ENCODE measurements at regions not wholly inside any gene's neighbourhood (a gene's known extent, or its start where the extent isn't known, plus 50 kb on each side); places are given as distances from the start of the nearest gene placed in this dataset.
"Not testable (repeated sequence)": the region's sequence is repeated elsewhere in the genome, so short reads cannot be mapped to it uniquely, and the experiment has no call there.

DNA sequence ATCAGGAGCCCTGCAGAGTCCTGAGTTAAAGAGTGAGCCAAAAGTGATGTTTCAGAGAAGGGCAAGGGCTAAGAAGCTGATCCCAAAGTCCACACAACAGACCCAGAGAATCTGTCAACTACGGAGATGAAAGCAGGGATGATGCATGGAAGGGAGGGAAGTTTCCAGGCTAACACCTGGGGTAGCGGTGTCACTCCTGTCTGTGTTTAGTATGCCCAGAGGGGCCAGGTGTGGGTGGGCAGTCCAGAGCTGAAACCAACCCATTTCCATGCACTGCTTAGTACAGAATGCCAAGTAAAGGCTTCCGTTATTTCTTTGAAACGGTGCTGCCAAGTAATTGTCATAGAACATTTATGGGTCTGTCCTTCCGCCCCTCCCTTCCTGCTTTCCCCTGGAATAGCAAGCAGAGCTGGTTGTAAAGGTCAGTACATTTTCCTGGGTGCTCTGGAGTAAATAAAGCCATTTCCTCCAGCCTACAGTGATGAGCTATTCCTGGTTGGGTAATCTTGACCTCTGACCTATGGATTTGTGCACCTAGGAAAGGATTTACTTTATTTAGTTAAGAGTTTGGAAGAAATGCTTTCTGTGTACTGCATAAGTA, 58.6 kb upstream of the WIPF3 start:
- H2BK120ac ChIP-seq (ENCODE audit: low read depth, low read length); H4K91ac ChIP-seq (ENCODE audit: insufficient read depth, low read depth, low read length); H3K18ac ChIP-seq (ENCODE audit: low read depth, low read length); H4K20me1 ChIP-seq (ENCODE audit: insufficient read depth, low read length); ATAC-seq (ENCODE audit: low read depth); H2BK15ac ChIP-seq (ENCODE audit: low read depth, low read length); DNase-seq; H3K27ac ChIP-seq (ENCODE audit: insufficient read depth, low read length); H3K36me3 ChIP-seq (ENCODE audit: control insufficient read depth, insufficient read depth, low read length); H3K4me3 ChIP-seq (ENCODE audit: insufficient read depth, low read depth, low read length); H2AK5ac ChIP-seq (ENCODE audit: low read depth, low read length); BruUV-seq (replicated peaks); H3K4me1 ChIP-seq (ENCODE audit: control insufficient read depth, insufficient read depth, low read length); H2BK20ac ChIP-seq (ENCODE audit: low read depth, low read length); H2AFZ ChIP-seq (replicated peaks; ENCODE audit: low read length, poor library complexity); H3K4ac ChIP-seq (ENCODE audit: low read depth, low read length); H3K9me3 ChIP-seq (ENCODE audit: control insufficient read depth, insufficient read depth, low read length); POLR2A ChIA-PET (ENCODE audit: unreplicated experiment); H3K79me1 ChIP-seq (ENCODE audit: low read depth in 1 of 2, low read length in 2 of 2); H3K9me1 ChIP-seq (ENCODE audit: insufficient read depth, low read length); H4K8ac ChIP-seq (ENCODE audit: low read depth in 2 of 2, low read length in 2 of 2); H3K56ac ChIP-seq (ENCODE audit: extremely low read depth, insufficient read depth, low read length); H3K4me2 ChIP-seq (ENCODE audit: low read depth, low read length); H3K14ac ChIP-seq (replicated peaks; ENCODE audit: low read depth, low read length); H4K5ac ChIP-seq (ENCODE audit: low read depth, low read length); H3K9ac ChIP-seq (ENCODE audit: low read depth, low read length); H3K27me3 ChIP-seq (ENCODE audit: control insufficient read depth, insufficient read depth, low read length); H3K23ac ChIP-seq (ENCODE audit: low read depth, low read length); H2AK9ac ChIP-seq (replicated peaks; ENCODE audit: low read depth, low read length, poor library complexity); H2BK5ac ChIP-seq (ENCODE audit: low read depth, low read length, poor library complexity, severe bottlenecking); dilution Hi-C loops (cut with HindIII; ENCODE audit: low sequenced_read_pairs, unreplicated experiment): not testable (repeated sequence)
- no CpG with 5 or more reads among the region's 5 CpGs for WGBS, 2 experiments (ENCODE audit: extremely low coverage in 2 of 2, insufficient read length in 1 of 2)
- CTCF ChIA-PET = interaction anchor here (1.0 to 1.8 kb wide), 2 partner anchors 82 to 173 kb away, joined by 3 to 4 read pairs; no protein-coding TSS in a partner anchor
- in situ Hi-C loops (cut with MboI; ENCODE audit: low sequenced_read_pairs) (loop anchor here (25.0 kb wide), 1 partner anchor 315 kb away; no protein-coding TSS in a partner anchor), intact Hi-C loops (cut with micrococcal nuclease) (loop anchor here (2.0 kb wide), 3 partner anchors 173 to 665 kb away; no protein-coding TSS in a partner anchor)
